ENCODE measurements at regions not wholly inside any gene's neighbourhood (a gene's known extent, or its start where the extent isn't known, plus 50 kb on each side); places are given as distances from the start of the nearest gene placed in this dataset.

GRCh38 chr6:22878706-22879105, 309.3 kb downstream of the HDGFL1 start:
- no peak overlapping the region for H3K4me3 ChIP-seq
- H3K4me3 Mint-ChIP-seq, result no peak overlapping the region
- TF ChIP-seq EZH2 (IDR thresholded peaks at IDR 0.05), result no peak
- no peak for TF ChIP-seq EZH2phosphoT487 (IDR thresholded peaks at IDR 0.05)
- no peak for TF ChIP-seq CTCF (IDR thresholded peaks at IDR 0.05)
- peaks cover 40% of the 10 kb centered on the region for H3K4me1 Mint-ChIP-seq
- no peak overlapping the region for H3K27ac ChIP-seq
- no peaks in the 10 kb centered on the region for H3K9me3 ChIP-seq (ENCODE audit: low read depth)
- DNase-seq (ENCODE audit: low spot score), result no peak
- H3K36me3 Mint-ChIP-seq, result peaks cover 2% of the 10 kb centered on the region
- peaks cover 4% of the 10 kb centered on the region for H3K4me1 ChIP-seq
- no peaks in the 10 kb centered on the region for H4K20me1 ChIP-seq (ENCODE audit: low read depth)
- H2AFZ ChIP-seq (replicated peaks), result no peak overlapping the region
- no peak overlapping the region for H3K4me2 ChIP-seq
- no peaks in the 10 kb centered on the region for H3K36me3 ChIP-seq
- H3K27ac Mint-ChIP-seq, result no peak overlapping the region
- peaks cover 11% of the 10 kb centered on the region for H3K9me3 Mint-ChIP-seq
- H3K9ac ChIP-seq, result no peak overlapping the region
- no peaks in the 10 kb centered on the region for H3F3A ChIP-seq (ENCODE audit: low read depth)
- H3K79me2 ChIP-seq (ENCODE audit: low read depth), result no peaks in the 10 kb centered on the region
- H3K27me3 ChIP-seq, result no peaks in the 10 kb centered on the region
- no peaks in the 10 kb centered on the region for H3K27me3 Mint-ChIP-seq (ENCODE audit: insufficient read depth, low read depth)

DNA sequence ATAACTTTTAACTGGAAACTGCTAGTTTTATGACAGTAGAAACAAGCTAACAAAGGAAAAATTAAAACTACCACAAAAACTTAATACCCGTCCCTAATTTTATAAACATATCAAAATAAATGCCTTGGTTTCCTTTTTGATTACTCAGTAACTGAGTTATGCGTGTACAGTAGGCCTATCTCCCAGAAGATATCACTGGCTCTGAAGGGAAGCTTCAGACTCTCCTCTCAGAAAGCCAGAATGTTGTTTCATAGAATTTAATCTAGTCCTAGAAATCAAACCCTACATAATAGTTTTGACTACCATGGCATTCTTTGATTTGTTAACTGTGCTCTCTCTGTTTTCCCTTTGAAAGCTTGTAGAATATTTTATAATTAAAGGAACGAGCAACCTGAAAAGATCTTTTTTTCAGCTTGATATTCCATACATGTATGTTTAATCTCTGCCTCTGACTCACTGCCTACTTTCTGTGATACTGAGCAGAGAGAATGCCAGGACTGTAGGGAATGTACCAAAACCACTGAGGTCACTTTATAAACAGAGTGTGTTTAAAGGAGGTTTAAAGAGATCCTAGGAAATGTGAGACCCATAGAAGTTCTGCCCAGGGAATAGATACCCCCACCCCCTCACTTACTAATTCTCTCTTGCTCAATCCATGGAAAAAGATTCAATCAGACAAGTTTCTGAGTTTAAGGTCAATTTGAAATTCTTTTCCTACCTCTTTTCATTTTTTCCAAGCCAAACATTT, 311.5 kb downstream of the HDGFL1 start:
- Mint-ChIP-seq H3K4me3 (no peak overlapping the region), H3K36me3 (peaks cover 2% of the 10 kb centered on the region), H3K4me1 (peaks cover 46% of the 10 kb centered on the region), H3K9me3 (peaks cover 6% of the 10 kb centered on the region), H3K27me3 (ENCODE audit: insufficient read depth, low read depth) (peaks cover 2% of the 10 kb centered on the region), H3K27ac (peak overlapping the region; percentile 75)
- no peaks in the 10 kb centered on the region for H3K9me3 ChIP-seq (ENCODE audit: low read depth)
- DNase-seq (ENCODE audit: low spot score), result no peak
- no peaks in the 10 kb centered on the region for H4K20me1 ChIP-seq (ENCODE audit: low read depth)
- peaks cover 4% of the 10 kb centered on the region for H3K4me1 ChIP-seq
- H3K27me3 ChIP-seq, result no peaks in the 10 kb centered on the region
- no peaks in the 10 kb centered on the region for H3F3A ChIP-seq (ENCODE audit: low read depth)
- H3K4me2 ChIP-seq, result no peak overlapping the region
- TF ChIP-seq EZH2phosphoT487 (IDR thresholded peaks at IDR 0.05) (no peak), EZH2 (IDR thresholded peaks at IDR 0.05) (no peak), CTCF (IDR thresholded peaks at IDR 0.05) (no peak)
- H3K36me3 ChIP-seq, result no peaks in the 10 kb centered on the region
- H3K9ac ChIP-seq, result no peak overlapping the region
- H2AFZ ChIP-seq (replicated peaks), result no peak overlapping the region
- no peaks in the 10 kb centered on the region for H3K79me2 ChIP-seq (ENCODE audit: low read depth)
- H3K27ac ChIP-seq, result no peak overlapping the region
- no peak overlapping the region for H3K4me3 ChIP-seq

DNA sequence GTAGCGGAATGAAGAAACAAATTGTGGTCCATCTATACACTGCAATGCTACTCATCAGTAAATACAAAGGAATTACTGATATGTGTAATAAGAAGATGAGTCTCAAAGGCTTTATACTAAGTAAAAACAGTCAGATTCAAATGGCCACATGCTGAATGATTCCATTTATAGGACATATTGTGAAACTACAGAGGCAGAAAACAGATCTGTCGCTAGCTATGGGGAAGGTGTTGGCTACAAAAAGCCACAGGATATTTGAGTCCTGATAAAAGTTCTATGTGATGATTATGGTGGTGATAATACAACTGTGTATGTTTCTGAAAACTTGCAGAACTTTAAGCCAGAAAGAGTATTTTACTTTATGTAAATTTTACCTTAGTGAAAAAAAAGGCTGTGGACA, 313.2 kb downstream of the HDGFL1 start:
- peaks cover 6% of the 10 kb centered on the region for H3K9me3 Mint-ChIP-seq
- Histone ChIP-seq H3K4me2 (no peak overlapping the region), H3K79me2 (ENCODE audit: low read depth) (no peaks in the 10 kb centered on the region), H3K4me3 (no peak overlapping the region), H3K27ac (no peak overlapping the region), H3K9ac (no peak overlapping the region), H3K9me3 (ENCODE audit: low read depth) (no peaks in the 10 kb centered on the region), H3F3A (ENCODE audit: low read depth) (no peaks in the 10 kb centered on the region), H4K20me1 (ENCODE audit: low read depth) (no peaks in the 10 kb centered on the region), H3K27me3 (no peaks in the 10 kb centered on the region), H2AFZ (replicated peaks) (no peak overlapping the region), H3K4me1 (peaks cover 4% of the 10 kb centered on the region), H3K36me3 (no peaks in the 10 kb centered on the region)
- peaks cover 5% of the 10 kb centered on the region for H3K27me3 Mint-ChIP-seq (ENCODE audit: insufficient read depth, low read depth)
- H3K36me3 Mint-ChIP-seq, result no peaks in the 10 kb centered on the region
- TF ChIP-seq CTCF (IDR thresholded peaks at IDR 0.05) (no peak), EZH2phosphoT487 (IDR thresholded peaks at IDR 0.05) (no peak), EZH2 (IDR thresholded peaks at IDR 0.05) (no peak)
- H3K27ac Mint-ChIP-seq, result no peak overlapping the region
- DNase-seq (ENCODE audit: low spot score), result no peak
- no peak overlapping the region for H3K4me3 Mint-ChIP-seq
- H3K4me1 Mint-ChIP-seq, result peaks cover 42% of the 10 kb centered on the region

Data from neural progenitor cell (in vitro differentiated cells).